ENCODE measurements at regions not wholly inside any gene's neighbourhood (a gene's known extent, or its start where the extent isn't known, plus 50 kb on each side); places are given as distances from the start of the nearest gene placed in this dataset.
"Not testable (repeated sequence)": the region's sequence is repeated elsewhere in the genome, so short reads cannot be mapped to it uniquely, and the experiment has no call there.

DNA sequence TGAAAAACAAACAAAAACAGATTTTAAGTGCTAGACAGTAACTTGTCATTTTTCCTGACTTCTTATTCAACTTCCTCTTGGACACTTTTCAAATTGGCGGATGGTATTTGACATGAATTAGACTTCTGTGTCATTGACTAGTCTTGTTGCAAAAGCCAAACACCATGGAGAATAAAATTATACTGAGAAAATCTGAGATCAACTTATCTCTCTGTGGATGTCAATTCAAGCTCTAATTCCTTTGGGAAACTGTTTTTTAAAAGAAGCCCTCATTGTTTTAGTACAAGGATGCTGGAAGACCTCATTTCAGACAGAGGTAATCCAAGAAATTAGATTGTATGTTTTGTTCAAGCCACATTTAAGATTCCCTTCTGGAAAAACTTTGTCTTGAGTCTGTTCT, 831.0 kb downstream of the SEMA5A start:
- DNase-seq (ENCODE audit: low spot score), result no peak

- DNase-seq (ENCODE audit: low spot score), result no peak
Observed at GRCh38 chr5:8719796-8720195, 826.1 kb downstream of the SEMA5A start.

DNA sequence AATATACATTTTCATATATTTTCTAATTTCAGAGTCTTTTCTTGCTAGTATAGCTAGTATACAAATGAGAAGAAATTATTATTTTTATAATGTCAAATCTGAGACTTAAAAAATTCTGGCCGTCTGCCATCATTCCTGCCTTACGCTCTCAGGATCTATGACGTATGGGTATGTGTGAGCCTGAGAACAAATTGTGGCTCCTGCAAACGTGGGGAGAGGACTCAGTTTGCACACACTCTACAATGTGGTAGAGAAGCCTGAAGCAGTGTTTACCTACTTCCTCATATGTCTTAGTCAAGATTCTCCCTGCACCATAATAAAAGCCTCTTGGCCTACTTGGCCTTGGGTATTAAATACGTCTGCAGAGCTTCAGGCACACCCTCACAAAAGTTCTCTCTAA, 825.4 kb downstream of the SEMA5A start:
- DNase-seq (ENCODE audit: low spot score), result no peak

- DNase-seq (ENCODE audit: low spot score), result no peak
Observed at GRCh38 chr5:8721536-8721935, 824.3 kb downstream of the SEMA5A start.

DNA sequence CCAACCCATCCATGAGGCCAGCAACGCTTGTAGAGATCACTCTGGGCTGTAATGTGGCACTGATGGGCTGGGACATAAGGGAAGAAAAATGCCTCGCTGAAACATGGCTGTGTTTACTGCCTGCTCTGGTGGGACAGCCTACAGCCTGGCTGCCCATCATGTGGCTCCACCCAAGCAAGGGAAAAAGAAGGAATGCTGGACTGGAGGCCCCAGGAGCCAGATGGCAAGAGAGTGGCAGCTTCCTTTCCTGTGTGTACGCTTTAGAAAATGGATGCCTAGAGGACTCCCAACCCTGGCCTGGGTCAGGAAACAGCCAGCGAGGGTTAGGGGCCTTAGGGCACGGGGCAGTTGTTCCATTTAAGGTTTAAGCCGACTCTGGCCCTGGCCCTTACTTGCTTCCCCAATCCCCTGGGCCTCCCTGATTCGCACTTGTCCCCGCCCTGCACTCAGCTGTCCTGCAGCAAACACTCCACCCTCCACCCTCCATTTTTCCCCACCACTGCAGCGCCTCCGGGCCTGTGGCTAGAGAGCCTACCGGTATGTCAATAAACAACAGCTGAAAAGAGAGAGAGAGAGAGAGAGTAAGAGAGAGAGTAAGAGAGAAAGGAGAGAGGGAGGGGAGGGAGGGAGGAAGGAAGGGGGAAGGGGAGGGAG, 819.4 kb downstream of the SEMA5A start:
- DNase-seq (ENCODE audit: low spot score), result no peak

- no peak for DNase-seq (ENCODE audit: low spot score)
Observed at GRCh38 chr5:8727396-8727795, 818.5 kb downstream of the SEMA5A start.

- DNase-seq (ENCODE audit: low spot score), result no peak
Observed at GRCh38 chr5:8729437-8729836, 816.4 kb downstream of the SEMA5A start.

DNA sequence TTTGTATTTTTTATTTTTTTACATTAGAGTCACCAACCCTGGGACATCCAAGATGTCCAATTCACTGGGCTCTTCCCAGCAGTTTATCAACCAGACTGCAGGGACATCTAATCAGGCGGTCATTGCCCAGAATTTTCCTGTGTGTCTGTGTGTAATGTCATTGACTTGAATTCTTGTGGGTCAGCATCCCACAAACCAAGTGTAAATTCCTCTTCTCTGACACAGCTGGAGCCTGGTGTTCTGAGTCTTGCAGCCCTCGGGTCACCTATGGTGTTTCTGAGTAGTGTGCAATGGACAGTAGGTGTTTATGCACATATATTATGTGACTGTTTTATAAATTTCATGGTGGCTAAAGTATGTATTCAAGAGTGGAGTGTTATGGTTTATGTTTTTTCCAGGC, 815.7 kb downstream of the SEMA5A start:
- DNase-seq (ENCODE audit: low spot score), result no peak

DNA sequence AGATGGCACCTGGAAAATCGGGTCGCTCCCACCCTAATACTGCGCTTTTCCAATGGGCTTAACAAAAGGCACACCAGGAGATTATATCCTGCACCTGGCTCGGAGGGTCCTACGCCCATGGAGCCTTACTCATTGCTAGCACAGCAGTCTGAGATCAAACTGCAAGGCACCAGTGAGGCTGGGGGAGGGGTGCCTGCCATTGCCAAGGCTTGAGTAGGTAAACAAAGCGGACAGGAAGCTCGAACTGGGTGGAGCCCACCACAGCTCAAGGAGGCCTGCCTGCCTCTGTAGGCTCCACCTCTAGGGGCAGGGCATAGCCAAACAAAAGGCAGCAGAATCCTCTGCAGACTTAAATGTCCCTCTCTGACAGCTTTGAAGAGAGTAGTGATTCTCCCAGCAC, 814.8 kb downstream of the SEMA5A start:
- not testable (repeated sequence) for DNase-seq (ENCODE audit: low spot score)

DNA sequence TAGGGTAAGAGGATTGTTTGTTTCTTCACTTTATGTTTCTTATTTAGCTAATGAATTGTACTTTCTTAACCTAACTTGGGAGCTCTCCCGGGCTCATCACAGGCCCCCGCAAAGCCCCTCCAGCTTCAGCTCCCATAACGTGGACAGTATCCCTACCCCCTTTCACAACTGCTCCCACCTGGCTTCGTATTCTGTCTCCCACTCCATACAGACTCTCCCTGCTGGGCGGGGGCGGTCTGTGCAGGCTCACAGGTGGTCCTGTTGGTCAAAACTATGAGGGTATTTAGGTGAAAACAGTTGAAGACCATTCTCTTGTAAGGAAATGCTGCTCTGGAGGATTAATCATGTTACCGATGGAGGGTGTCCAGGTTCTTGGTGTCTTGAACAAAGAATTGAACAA, 805.3 kb downstream of the SEMA5A start:
- DNase-seq (ENCODE audit: low spot score), result no peak

- no peak for DNase-seq (ENCODE audit: low spot score)
Observed at GRCh38 chr5:8749556-8749955, 796.3 kb downstream of the SEMA5A start.

GRCh38 chr5:8750100-8750499, 795.8 kb downstream of the SEMA5A start:
- DNase-seq (ENCODE audit: low spot score), result no peak

GRCh38 chr5:8751971-8752370, 793.9 kb downstream of the SEMA5A start:
- DNase-seq (ENCODE audit: low spot score), result no peak

GRCh38 chr5:8752595-8752994, 793.3 kb downstream of the SEMA5A start:
- DNase-seq (ENCODE audit: low spot score), result no peak

DNA sequence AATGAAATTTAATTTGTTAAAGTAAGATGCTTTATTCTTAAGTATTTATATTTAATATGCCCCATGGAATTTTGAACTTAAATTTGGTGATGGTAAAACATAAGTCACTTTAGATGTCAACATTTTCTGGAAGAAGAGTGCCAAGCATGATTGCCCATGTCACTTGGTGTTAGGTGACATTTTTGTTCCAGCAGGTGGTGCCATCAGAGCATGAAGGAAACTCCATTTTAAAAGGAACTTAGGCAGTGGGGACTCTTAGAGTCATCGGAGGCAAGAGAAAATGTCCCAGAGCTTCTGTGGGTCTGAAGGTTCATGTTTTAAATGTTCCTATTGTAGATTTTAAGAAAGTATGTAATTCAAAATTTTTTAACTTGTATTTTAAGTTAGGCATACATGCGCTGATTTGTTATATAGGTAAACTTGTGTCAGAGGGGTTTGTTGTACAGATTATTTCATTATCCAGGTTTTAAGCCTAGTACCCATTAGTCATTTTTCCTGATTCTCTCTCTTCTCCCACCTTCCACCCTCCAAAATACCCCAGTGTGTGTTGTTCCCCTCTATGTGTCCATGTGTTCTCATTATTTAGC, 789.3 kb downstream of the SEMA5A start:
- no peak for DNase-seq (ENCODE audit: low spot score)

- no peak for DNase-seq (ENCODE audit: low spot score)
Observed at GRCh38 chr5:8765886-8766285, 780.0 kb downstream of the SEMA5A start.

DNA sequence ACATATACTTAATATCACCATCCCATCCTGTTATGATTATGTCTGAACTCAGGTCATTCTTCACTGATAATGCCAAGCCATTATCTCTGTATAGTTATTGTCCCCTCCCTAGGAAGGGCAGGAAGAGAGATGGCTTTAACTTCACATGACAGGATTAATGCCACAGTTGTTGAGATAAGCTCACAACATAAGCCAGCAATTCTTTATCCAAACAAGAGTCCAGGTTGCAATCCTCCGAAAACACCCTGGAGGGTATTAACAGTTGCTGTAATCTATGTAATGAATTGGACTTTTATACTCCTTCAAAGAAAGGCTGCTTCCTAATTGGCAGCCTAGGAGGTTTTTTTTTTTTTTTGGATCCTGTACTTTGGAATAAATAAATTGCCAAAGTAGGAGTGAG, 779.4 kb downstream of the SEMA5A start:
- DNase-seq (ENCODE audit: low spot score), result no peak

GRCh38 chr5:8767111-8767510, 778.8 kb downstream of the SEMA5A start:
- no peak for DNase-seq (ENCODE audit: low spot score)

- no peak for DNase-seq (ENCODE audit: low spot score)
Observed at GRCh38 chr5:8767746-8768145, 778.1 kb downstream of the SEMA5A start.

DNA sequence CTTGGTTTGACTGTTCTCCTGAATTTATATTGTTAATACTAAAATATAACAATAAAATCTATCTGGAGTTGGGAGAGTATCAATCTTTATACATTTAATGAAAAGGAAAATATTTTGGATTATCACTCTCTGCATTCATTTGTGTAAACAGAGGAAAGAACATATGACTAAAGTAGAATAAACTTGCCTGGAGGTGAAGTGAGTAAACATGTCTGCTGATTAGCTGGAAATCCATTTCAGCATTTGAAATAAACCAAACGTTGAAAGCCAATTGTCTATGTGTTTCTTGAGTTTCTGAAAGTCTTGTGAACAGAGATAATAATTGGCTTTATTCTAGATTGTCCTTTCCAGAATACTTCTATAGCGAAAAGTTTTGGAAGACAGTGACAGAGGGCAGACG, 776.2 kb downstream of the SEMA5A start:
- no peak for DNase-seq (ENCODE audit: low spot score)

DNA sequence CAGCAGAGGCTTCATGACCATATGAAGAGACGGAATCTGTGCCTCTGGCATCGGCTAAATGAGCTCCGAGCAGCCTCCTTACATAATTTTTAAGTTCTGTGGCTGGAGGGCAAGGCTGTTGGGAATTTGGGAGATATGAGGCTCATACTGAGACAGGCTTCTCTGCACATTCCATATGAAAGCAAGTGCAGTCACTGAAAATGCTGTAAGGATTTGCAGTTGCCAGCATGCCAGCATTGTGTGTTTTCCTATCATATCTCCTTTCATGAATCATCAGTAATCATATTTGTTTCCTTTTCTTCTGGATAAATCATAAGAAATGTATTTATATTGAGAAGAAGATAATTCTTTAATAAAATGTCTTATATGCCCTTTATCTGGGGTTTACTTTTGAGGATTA, 775.4 kb downstream of the SEMA5A start:
- DNase-seq (ENCODE audit: low spot score), result no peak

GRCh38 chr5:8773046-8773615, 772.7 kb downstream of the SEMA5A start:
- DNase-seq (ENCODE audit: low spot score), result no peak

- DNase-seq (ENCODE audit: low spot score), result no peak
Observed at GRCh38 chr5:8784692-8785091, 761.2 kb downstream of the SEMA5A start.

DNA sequence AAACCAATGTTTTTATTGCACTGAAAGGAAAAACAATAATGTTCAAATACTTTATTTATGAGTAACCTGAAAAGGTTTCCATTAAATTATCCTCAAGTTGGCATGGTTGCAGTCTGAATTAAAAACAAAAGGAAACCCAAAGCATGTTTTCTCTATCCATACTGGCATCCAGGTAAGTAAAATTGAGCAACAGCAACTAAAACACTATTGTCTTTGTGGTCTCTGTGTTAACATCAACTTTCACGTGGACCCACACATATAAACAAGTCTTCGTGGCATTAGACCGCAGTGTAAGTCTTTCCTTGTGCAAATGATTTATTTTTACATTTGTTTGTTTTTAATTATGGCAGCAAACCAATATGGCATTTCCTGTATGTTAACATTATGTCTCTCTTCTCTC, 757.6 kb downstream of the SEMA5A start:
- DNase-seq (ENCODE audit: low spot score), result no peak

Measured in CD4-positive, alpha-beta T cell treated with Interleukin-2 at 100 ng/mL for 4 hours (primary cell).